HepG2 (cell line): ENCODE measurements at regions not wholly inside any gene's neighbourhood (a gene's known extent, or its start where the extent isn't known, plus 50 kb on each side); places are given as distances from the start of the nearest gene placed in this dataset.

Experiments used
- ATAD3A ChIP-seq: sonication (generic); formaldehyde crosslinking; IDR thresholded peaks from 2 replicates; pipeline ENCODE4 v1.4.0; 2020; ENCODE audit warnings: missing genetic modification reagents
- CC2D1A ChIP-seq: sonication (generic); formaldehyde crosslinking; IDR thresholded peaks from 2 replicates; pipeline ENCODE4 v1.8.1; 2023; ENCODE audit warnings: mild to moderate bottlenecking, missing genetic modification reagents
- FLYWCH1 ChIP-seq: sonication (generic); formaldehyde crosslinking; IDR thresholded peaks from 2 replicates; pipeline ENCODE4 v1.8.1; 2023; ENCODE audit warnings: mild to moderate bottlenecking, missing genetic modification reagents
- SMAD1 ChIP-seq: sonication (generic); formaldehyde crosslinking; IDR thresholded peaks from 2 replicates; pipeline ENCODE4 v1.4.0; 2020; ENCODE audit warnings: missing genetic modification reagents, low read depth, mild to moderate bottlenecking, borderline replicate concordance
- TBP ChIP-seq: sonication (generic); formaldehyde crosslinking; IDR thresholded peaks from 2 replicates; pipeline ENCODE4 v1.5.0; 2020; ENCODE audit warnings: missing genetic modification reagents

DNA sequence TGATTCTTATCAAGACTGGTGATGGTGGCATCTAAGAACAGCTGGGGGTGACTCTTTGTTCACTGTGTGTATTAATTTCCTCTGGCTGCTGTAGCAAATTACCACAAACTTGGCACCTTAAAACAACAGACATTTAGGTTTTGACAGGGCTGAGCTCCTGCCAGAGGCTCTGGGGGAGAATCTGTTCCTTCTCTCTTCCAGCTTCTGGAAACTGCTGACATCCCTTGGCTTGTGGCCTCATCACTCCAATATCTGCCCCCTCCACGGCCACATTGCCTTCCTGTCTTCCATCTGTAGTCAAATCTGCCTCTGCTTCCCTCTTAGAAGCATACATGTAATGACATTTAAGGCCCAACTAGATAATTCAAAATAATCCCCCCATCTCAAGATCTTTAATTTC is 274.9 kb downstream of the PRL start:
- TF ChIP-seq TBP (no peak), FLYWCH1 (CRISPR knock-in tag) (no peak), ATAD3A (CRISPR knock-in tag) (no peak), CC2D1A (CRISPR knock-in tag) (no peak), SMAD1 (CRISPR knock-in tag) (no peak)
